ENCODE measurements at regions not wholly inside any gene's neighbourhood (a gene's known extent, or its start where the extent isn't known, plus 50 kb on each side); places are given as distances from the start of the nearest gene placed in this dataset.
"Not testable (repeated sequence)": the region's sequence is repeated elsewhere in the genome, so short reads cannot be mapped to it uniquely, and the experiment has no call there.

DNA sequence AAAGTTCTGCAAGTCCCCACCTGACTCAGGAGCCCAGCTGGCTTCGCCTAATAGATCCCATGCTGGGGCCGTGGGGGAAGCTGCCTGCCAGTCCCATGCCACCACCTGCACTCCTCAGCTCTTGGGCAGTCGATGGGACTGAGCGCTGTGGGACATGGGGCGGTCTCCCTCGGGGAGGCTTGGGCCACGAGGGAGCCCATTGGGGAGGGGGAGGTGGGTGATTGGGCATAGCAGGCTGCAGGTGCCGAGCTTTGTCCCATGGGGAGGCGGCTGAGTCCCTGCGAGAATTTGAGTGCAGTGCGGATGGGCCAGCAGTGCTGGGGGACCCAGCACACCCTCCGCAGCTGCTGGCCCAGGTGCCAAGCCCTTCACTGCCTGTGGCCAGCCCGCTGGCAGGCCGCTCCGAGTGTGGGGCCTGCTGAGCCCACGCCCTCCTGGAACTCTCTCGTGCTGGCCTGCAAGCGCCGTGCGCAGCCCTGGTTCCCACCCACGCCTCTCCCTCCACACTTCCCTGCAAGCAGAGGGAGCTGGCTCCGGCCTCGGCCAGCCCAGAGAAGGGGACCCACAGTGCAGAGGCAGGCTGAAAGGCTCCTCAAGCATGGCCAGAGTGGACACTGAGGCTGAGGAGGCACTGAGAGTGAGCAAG is 467.3 kb downstream of the IRS2 start:
- 87 to 100% methylated on average over 2 to 21 of the region's 23 CpGs for WGBS, 2 donors
- ATAC-seq: no peak
- H3K9me3 ChIP-seq: no peaks in the 10 kb centered on the region

DNA sequence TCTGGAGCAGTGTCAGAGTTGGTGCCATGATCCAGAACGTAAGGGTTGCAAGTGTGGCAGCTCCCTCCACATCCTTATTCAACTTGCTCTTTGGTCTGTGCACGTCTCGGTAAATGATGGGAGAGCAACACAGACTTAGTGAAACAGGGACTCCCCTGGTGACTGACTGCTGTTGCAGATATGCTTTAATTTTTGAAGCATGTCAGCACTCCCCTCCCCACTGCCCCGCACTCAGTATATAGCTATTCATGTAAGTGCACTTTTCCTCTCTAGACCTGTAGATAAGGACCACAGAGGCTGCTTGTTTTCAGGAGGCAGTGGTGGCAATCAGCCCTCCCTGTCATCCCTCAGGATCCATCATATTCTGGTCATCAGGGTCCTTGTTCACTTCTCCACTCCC is 470.9 kb downstream of the IRS2 start:
- intact Hi-C loops (cut with DNase I): no loop called here
- WGBS, 2 donors: 87 to 96% methylated on average over 4 of the region's 4 CpGs
- peaks cover 10% of the 10 kb centered on the region for H3K4me1 ChIP-seq

More for the DNA sequence above, 467.3 kb downstream of the IRS2 start:
- no peak overlapping the region for H3K4me3 ChIP-seq
- H3K27ac ChIP-seq: no peak overlapping the region
- H3K4me1 ChIP-seq: peaks cover 2% of the 10 kb centered on the region
- no peak for DNase-seq
- no peaks in the 10 kb centered on the region for H3K27me3 ChIP-seq
- intact Hi-C loops (cut with DNase I): no loop called here
- no peaks in the 10 kb centered on the region for H3K36me3 ChIP-seq (replicated peaks in 1 of 2; ENCODE audit: insufficient read depth in 1 of 2, low read depth in 2 of 2)
- TF ChIP-seq, protein P1, sequence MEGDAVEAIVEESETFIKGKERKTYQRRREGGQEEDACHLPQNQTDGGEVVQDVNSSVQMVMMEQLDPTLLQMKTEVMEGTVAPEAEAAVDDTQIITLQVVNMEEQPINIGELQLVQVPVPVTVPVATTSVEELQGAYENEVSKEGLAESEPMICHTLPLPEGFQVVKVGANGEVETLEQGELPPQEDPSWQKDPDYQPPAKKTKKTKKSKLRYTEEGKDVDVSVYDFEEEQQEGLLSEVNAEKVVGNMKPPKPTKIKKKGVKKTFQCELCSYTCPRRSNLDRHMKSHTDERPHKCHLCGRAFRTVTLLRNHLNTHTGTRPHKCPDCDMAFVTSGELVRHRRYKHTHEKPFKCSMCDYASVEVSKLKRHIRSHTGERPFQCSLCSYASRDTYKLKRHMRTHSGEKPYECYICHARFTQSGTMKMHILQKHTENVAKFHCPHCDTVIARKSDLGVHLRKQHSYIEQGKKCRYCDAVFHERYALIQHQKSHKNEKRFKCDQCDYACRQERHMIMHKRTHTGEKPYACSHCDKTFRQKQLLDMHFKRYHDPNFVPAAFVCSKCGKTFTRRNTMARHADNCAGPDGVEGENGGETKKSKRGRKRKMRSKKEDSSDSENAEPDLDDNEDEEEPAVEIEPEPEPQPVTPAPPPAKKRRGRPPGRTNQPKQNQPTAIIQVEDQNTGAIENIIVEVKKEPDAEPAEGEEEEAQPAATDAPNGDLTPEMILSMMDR (IDR thresholded peaks at IDR 0.05): no peak
- TF ChIP-seq POLR2A (IDR thresholded peaks at IDR 0.05): no peak

DNA sequence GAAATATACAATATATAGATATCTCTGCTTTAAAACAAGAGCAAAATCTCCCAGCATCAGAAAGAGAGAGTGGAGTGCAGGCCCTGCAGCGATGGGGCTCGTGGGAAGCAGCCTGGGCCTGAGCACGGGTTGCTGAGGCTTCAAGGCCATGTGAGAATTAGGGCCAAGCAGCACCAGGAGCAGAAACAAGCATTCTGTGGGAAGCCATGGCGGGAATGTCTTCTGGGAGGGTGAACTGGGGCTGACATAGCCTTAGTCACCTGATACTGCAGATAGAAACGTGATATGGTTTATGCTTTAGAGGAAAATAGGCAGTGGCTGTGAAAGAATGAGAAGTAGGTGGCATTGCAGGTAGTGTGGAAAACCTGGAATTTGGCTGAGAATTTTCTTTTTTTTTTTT is 472.3 kb downstream of the IRS2 start:
- ATAC-seq: no peak
- 30 to 31% methylated on average over 5 of the region's 5 CpGs for WGBS, 2 donors
- DNase-seq: peak in 3 of 4 donors; percentile 13 to 35 (median 21)

More for the DNA sequence above, 470.9 kb downstream of the IRS2 start:
- Histone ChIP-seq H3K4me3 (no peak overlapping the region), H3K27me3 (no peaks in the 10 kb centered on the region), H3K27ac (no peak overlapping the region), H3K9me3 (no peaks in the 10 kb centered on the region), H3K36me3 (replicated peaks in 1 of 2; ENCODE audit: insufficient read depth in 1 of 2, low read depth in 2 of 2) (no peaks in the 10 kb centered on the region)
- TF ChIP-seq, protein P1 (IDR thresholded peaks at IDR 0.05): no peak
- no peak for TF ChIP-seq POLR2A (IDR thresholded peaks at IDR 0.05)
- ATAC-seq (no peak), DNase-seq (no peak)

DNA sequence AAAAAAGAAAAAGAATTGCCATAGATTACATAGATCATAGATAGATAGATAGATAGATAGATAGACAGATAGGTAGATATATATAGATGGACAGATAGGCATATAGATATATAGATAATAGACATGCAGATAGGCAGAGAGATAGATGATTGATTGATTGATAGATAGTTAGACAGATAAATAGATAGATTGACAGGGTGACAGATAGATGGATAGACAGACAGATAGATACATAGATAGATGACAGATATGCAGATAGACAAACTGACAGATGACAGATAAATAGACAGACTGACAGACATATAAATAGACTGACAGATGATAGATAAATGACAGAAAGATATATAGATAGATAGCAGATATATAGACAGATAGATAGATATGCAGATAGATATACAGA is 474.0 kb downstream of the IRS2 start:
- no peak for ATAC-seq
- H3K36me3 ChIP-seq (replicated peaks in 1 of 2; ENCODE audit: insufficient read depth in 1 of 2, low read depth in 2 of 2): no peaks in the 10 kb centered on the region

More for the DNA sequence above, 472.3 kb downstream of the IRS2 start:
- no peaks in the 10 kb centered on the region for H3K36me3 ChIP-seq (replicated peaks in 1 of 2; ENCODE audit: insufficient read depth in 1 of 2, low read depth in 2 of 2)
- H3K27me3 ChIP-seq: no peaks in the 10 kb centered on the region
- TF ChIP-seq, protein P1 (IDR thresholded peaks at IDR 0.05): no peak
- no peak overlapping the region for H3K27ac ChIP-seq
- H3K9me3 ChIP-seq: no peaks in the 10 kb centered on the region
- intact Hi-C loops (cut with DNase I): no loop called here
- peaks cover 24% of the 10 kb centered on the region for H3K4me1 ChIP-seq
- no peak overlapping the region for H3K4me3 ChIP-seq

DNA sequence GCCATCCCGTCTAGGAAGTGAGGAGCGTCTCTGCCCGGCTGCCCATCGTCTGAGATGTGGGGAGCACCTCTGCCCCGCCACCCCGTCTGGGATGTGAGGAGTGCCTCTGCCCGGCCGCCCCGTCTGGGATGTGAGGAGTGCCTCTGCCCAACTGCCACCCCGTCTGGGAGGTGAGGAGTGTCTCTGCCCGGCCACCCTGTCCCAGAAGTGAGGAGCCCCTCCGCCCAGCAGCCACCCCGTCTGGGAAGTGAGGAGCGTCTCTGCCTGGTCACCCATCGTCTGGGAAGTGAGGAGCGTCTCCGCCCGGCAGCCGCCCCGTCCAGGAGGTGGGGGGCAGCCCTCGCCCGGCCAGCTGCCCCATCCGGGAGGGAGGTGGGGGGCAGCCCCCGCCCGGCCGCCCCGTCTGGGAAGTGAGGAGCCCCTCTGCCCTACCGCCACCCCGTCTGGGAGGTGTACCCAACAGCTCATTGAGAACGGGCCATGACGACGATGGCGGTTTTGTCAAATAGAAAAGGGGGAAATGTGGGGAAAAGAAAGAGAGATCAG is 474.9 kb downstream of the IRS2 start:
- intact Hi-C loops (cut with DNase I); H3K27me3 ChIP-seq; H3K9me3 ChIP-seq; ATAC-seq; H3K27ac ChIP-seq; H3K36me3 ChIP-seq (replicated peaks in 1 of 2; ENCODE audit: insufficient read depth in 1 of 2, low read depth in 2 of 2); H3K4me3 ChIP-seq; DNase-seq: not testable (repeated sequence)
- 96 to 98% methylated on average over 18 to 23 of the region's 33 CpGs for WGBS, 2 donors
- peaks cover 26% of the 10 kb centered on the region for H3K4me1 ChIP-seq

More for the DNA sequence above, 474.0 kb downstream of the IRS2 start:
- intact Hi-C loops (cut with DNase I): no loop called here
- Histone ChIP-seq H3K4me1 (peaks cover 26% of the 10 kb centered on the region), H3K9me3 (no peaks in the 10 kb centered on the region), H3K27ac (no peak overlapping the region), H3K27me3 (no peaks in the 10 kb centered on the region), H3K4me3 (no peak overlapping the region)
- TF ChIP-seq, protein P1 (IDR thresholded peaks at IDR 0.05): no peak
- no peak for TF ChIP-seq POLR2A (IDR thresholded peaks at IDR 0.05)
- no peak for DNase-seq
